ENCODE measurements at regions not wholly inside any gene's neighbourhood (a gene's known extent, or its start where the extent isn't known, plus 50 kb on each side); places are given as distances from the start of the nearest gene placed in this dataset.

DNA sequence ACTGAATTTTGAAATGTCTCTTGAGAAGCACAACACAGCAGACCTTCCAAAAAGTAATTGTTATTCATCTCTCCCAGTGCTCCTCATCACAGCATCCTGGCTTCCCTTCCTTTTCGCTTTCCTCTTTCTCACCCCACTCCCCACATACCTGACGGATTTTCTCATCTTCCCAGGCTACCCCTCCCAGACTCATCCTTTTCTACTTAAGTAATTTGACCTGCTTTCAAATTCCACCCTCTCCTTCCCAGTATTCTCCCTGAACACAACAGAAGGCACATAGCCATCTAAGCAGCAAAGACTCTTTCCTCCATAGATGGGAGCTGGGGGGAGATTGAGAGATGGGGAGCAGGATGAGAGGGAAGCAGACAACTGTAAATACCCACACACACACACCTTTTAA lies 187.1 kb upstream of the STT3B start:
- no peak overlapping the region for H3K4ac ChIP-seq (ENCODE audit: low read depth, low read length)
- no peak for DNase-seq
- Mint-ChIP-seq H3K4me3 (no peak overlapping the region), H3K4me1 (peaks cover 17 to 19% of the 10 kb centered on the region in 2 experiments), H3K27ac (peak overlapping the region in 1 of 3 experiments; percentile 50; a peak in 2 of 7 replicates), H3K36me3 (ENCODE audit: insufficient read depth in 1 of 3, low read depth in 3 of 3) (peaks cover 2 to 11% (median 4%) of the 10 kb centered on the region in 3 experiments; a peak in 4 of 7 replicates), H3K27me3 (ENCODE audit: low read depth) (no peaks in the 10 kb centered on the region), H3K9me3 (peaks cover 10 to 11% of the 10 kb centered on the region in 2 experiments)
- no peak overlapping the region for H3K27ac ChIP-seq (ENCODE audit: insufficient read length, low read depth, low read length)
- H3K9me3 ChIP-seq (ENCODE audit: control insufficient read depth, low read depth, low read length) = no peaks in the 10 kb centered on the region
- H2AK5ac ChIP-seq (ENCODE audit: insufficient read length, low read length) = no peak overlapping the region
- no peak overlapping the region for H4K8ac ChIP-seq (replicated peaks; ENCODE audit: insufficient read length, low read depth, low read length)
- no peak for TF ChIP-seq CTCF (conservative IDR thresholded peaks at IDR 0.05)
- H4K5ac ChIP-seq (ENCODE audit: insufficient read length, low read depth, low read length) = no peak overlapping the region
- no peaks in the 10 kb centered on the region for H3K27me3 ChIP-seq (ENCODE audit: insufficient read depth, low read length)
- H3K4me2 ChIP-seq (ENCODE audit: insufficient read depth, insufficient read length, low read length) = no peak overlapping the region
- no peak overlapping the region for H4K91ac ChIP-seq (ENCODE audit: insufficient read length, low read depth, low read length)
- H2BK5ac ChIP-seq (ENCODE audit: insufficient read length, low read length) = no peak overlapping the region
- no peak overlapping the region for H2BK15ac ChIP-seq (ENCODE audit: low read depth, low read length)
- no peak overlapping the region for H3K23ac ChIP-seq (ENCODE audit: insufficient read length, low read depth, low read length)
- H3K18ac ChIP-seq (ENCODE audit: insufficient read length, low read depth, low read length) = no peak overlapping the region
- H3K9ac ChIP-seq (ENCODE audit: extremely low read depth, insufficient read length, low read length) = no peak overlapping the region
- no peak overlapping the region for H3K14ac ChIP-seq (ENCODE audit: insufficient read depth, low read length)
- H3K79me1 ChIP-seq (ENCODE audit: insufficient read depth, low read depth, low read length, poor library complexity, severe bottlenecking) = no peaks in the 10 kb centered on the region
- no peak overlapping the region for H2BK20ac ChIP-seq (ENCODE audit: low read depth, low read length, poor library complexity, severe bottlenecking)
- H2BK120ac ChIP-seq (ENCODE audit: low read depth, low read length, poor library complexity, severe bottlenecking) = no peak overlapping the region
- H3K4me1 ChIP-seq (ENCODE audit: insufficient read depth, low read length) = no peaks in the 10 kb centered on the region
- no peaks in the 10 kb centered on the region for H4K20me1 ChIP-seq (ENCODE audit: control insufficient read depth, insufficient read depth, insufficient read length)
- H2BK12ac ChIP-seq (ENCODE audit: insufficient read length, low read depth, low read length) = no peak overlapping the region
- no peak overlapping the region for H3T11ph ChIP-seq (ENCODE audit: low read length)
- no peaks in the 10 kb centered on the region for H3K23me2 ChIP-seq (ENCODE audit: insufficient read length, low read depth, low read length, poor library complexity, severe bottlenecking)
- H3K79me2 ChIP-seq (ENCODE audit: insufficient read depth, low read length) = no peaks in the 10 kb centered on the region
- no CpG with 5 or more reads among the region's 2 CpGs for WGBS (ENCODE audit: extremely low coverage, insufficient read length, low lambda C conversion rate)
- H3K56ac ChIP-seq (ENCODE audit: insufficient read length, low read depth, low read length) = no peak overlapping the region
- no peak overlapping the region for H2AFZ ChIP-seq (ENCODE audit: low read length)
